Activated naive CD4-positive, alpha-beta T cell treated with anti-CD3 and anti-CD28 coated beads for 36 hours (primary cell): ENCODE measurements at regions not wholly inside any gene's neighbourhood (a gene's known extent, or its start where the extent isn't known, plus 50 kb on each side); places are given as distances from the start of the nearest gene placed in this dataset.

Source experiments
- CTCF ChIA-PET: fragments of 350-600 bp; sonication (Branson Sonifier 250); formaldehyde crosslinking; loops from one replicate; lab custom pipeline; 2021; ENCODE audit warnings: antibody characterized with exemption; lab: Charles Lee
- DNase-seq: peaks from one replicate; pipeline ENCODE4 v3.0.0-alpha.2; 2020
- H3K27ac Mint-ChIP-seq: one replicate; pipeline ENCODE4 v1.8.0; 2021; ENCODE audit warnings: mild to moderate bottlenecking, mixed read lengths
- H3K27me3 Mint-ChIP-seq: one replicate; pipeline ENCODE4 v1.8.0; 2021; ENCODE audit warnings: low read depth, mixed read lengths
- H3K36me3 Mint-ChIP-seq: one replicate; pipeline ENCODE4 v1.8.0; 2021; ENCODE audit warnings: low read depth, mixed read lengths
- H3K4me1 Mint-ChIP-seq: one replicate; pipeline ENCODE4 v1.8.0; 2021; ENCODE audit warnings: low read depth, mixed read lengths
- H3K4me3 Mint-ChIP-seq: one replicate; pipeline ENCODE4 v1.8.0; 2021; ENCODE audit warnings: mild to moderate bottlenecking, moderate library complexity, mixed read lengths
- H3K9me3 Mint-ChIP-seq: one replicate; pipeline ENCODE4 v1.8.0; 2021; ENCODE audit warnings: mixed read lengths
- intact Hi-C: fragments of 100-400 bp; cut with micrococcal nuclease; formaldehyde crosslinking; loops from one replicate; pipeline ENCODE4 v1.15.1; 2023

DNA sequence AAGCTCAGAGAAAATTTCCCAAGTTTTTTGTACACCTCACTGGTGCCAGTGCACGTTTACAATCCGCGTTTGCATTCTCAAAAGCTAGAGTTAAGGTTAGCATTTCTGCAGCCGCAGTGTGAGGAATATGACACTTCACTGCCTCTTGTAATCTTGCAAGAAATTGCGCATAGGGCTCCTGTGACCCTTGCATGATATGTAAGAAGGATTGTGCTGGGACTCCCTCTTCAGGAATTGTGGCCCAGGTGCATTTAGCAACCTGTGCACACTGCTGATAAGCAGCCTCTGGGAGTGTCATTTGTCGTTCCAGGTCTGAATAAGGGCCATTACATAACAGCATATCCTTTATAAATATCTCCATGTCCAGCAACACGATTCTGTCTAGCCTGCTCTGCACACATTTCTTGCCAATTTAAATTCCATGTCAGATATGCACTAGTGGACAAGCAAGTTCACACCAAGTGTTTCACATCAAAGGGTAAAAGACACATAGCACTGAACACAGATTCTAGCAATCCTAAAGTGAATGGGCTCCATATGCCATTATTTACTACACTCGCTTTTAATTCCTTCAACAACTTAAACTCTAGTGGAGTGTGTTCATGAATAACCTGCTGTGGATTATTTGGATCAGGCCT lies 69.2 kb upstream of the INCENP start:
- Mint-ChIP-seq H3K27ac (no peak overlapping the region), H3K27me3 (no peaks in the 10 kb centered on the region), H3K9me3 (no peaks in the 10 kb centered on the region), H3K36me3 (no peaks in the 10 kb centered on the region), H3K4me3 (no peak overlapping the region), H3K4me1 (no peaks in the 10 kb centered on the region)
- CTCF ChIA-PET: interaction anchor here (1.0 to 2.9 kb wide), 2 partner anchors 155 to 157 kb away, joined by 4 to 12 read pairs; no protein-coding TSS in a partner anchor
- peak; percentile 40 for DNase-seq
- intact Hi-C loops: loop anchor here (1.0 kb wide), 1 partner anchor 157 kb away; no protein-coding TSS in a partner anchor

GRCh38 chr11:62054081-62054480 lies 69.7 kb upstream of the INCENP start:
- CTCF ChIA-PET: interaction anchor here (2.9 kb wide), 1 partner anchor 156 kb away, joined by 12 read pairs; no protein-coding TSS in a partner anchor
- DNase-seq: no peak
- Mint-ChIP-seq H3K4me3 (no peak overlapping the region), H3K4me1 (no peaks in the 10 kb centered on the region), H3K36me3 (no peaks in the 10 kb centered on the region), H3K9me3 (no peaks in the 10 kb centered on the region), H3K27me3 (no peaks in the 10 kb centered on the region), H3K27ac (no peak overlapping the region)
- intact Hi-C loops: loop anchor here (1.0 kb wide), 1 partner anchor 157 kb away; no protein-coding TSS in a partner anchor

GRCh38 chr11:62050716-62051115 lies 73.1 kb upstream of the INCENP start:
- no peaks in the 10 kb centered on the region for H3K36me3 Mint-ChIP-seq
- CTCF ChIA-PET: interaction anchor here (0.6 to 1.8 kb wide), 4 partner anchors 31 to 152 kb away, joined by 3 to 7 read pairs (median 5); no protein-coding TSS in a partner anchor
- no peak overlapping the region for H3K4me3 Mint-ChIP-seq

GRCh38 chr11:62048100-62048499 lies 75.7 kb upstream of the INCENP start:
- Mint-ChIP-seq H3K27ac (no peak overlapping the region), H3K9me3 (no peaks in the 10 kb centered on the region), H3K27me3 (no peaks in the 10 kb centered on the region), H3K4me3 (no peak overlapping the region), H3K36me3 (no peaks in the 10 kb centered on the region), H3K4me1 (no peaks in the 10 kb centered on the region)
- intact Hi-C loops: no loop called here
- DNase-seq: no peak
- CTCF ChIA-PET: no interaction called here

More at GRCh38 chr11:62050716-62051115, 73.1 kb upstream of the INCENP start:
- Mint-ChIP-seq H3K27ac (no peak overlapping the region), H3K9me3 (no peaks in the 10 kb centered on the region), H3K4me1 (no peaks in the 10 kb centered on the region), H3K27me3 (no peaks in the 10 kb centered on the region)
- DNase-seq: no peak
- intact Hi-C loops: no loop called here

DNA sequence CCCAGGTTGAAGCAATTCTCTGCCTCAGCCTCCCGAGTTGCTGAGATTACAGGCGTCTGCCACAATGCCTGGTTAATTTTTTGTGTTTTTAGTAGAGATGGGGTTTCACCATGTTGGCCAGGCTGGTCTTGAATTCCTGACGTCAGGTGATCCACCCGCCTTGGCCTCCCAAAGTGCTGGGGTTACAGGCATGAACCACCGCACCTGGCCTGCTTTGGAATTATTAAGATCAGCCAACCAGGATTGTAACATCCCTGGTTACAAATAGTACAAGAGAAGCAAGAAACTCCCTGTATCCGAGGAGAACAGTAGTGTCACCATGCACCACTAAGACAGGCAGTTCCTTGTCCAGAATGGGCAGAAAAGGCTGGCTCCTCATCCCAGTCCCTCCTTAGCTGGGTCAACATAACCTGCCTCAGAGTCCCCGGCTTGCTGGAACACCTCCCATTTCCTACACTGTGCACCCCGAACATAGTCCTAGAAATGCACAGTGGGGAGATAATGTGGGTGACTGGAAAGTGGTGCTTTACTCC lies 77.2 kb upstream of the INCENP start:
- H3K27me3 Mint-ChIP-seq: no peaks in the 10 kb centered on the region
- no peak overlapping the region for H3K27ac Mint-ChIP-seq
- no peaks in the 10 kb centered on the region for H3K9me3 Mint-ChIP-seq
- no peak for DNase-seq
- H3K4me3 Mint-ChIP-seq: no peak overlapping the region
- H3K36me3 Mint-ChIP-seq: no peaks in the 10 kb centered on the region
- no peaks in the 10 kb centered on the region for H3K4me1 Mint-ChIP-seq
- intact Hi-C loops: no loop called here
- CTCF ChIA-PET: no interaction called here

GRCh38 chr11:62044639-62045121 lies 77.2 kb upstream of the FTH1 start:
- CTCF ChIA-PET: interaction anchor here (0.9 kb wide), 1 partner anchor 97 kb away, joined by 3 read pairs; no protein-coding TSS in a partner anchor
- DNase-seq: no peak
- Mint-ChIP-seq H3K27me3 (no peaks in the 10 kb centered on the region), H3K36me3 (no peaks in the 10 kb centered on the region), H3K4me1 (no peaks in the 10 kb centered on the region), H3K27ac (no peak overlapping the region), H3K9me3 (no peaks in the 10 kb centered on the region), H3K4me3 (no peak overlapping the region)
- intact Hi-C loops: no loop called here

DNA sequence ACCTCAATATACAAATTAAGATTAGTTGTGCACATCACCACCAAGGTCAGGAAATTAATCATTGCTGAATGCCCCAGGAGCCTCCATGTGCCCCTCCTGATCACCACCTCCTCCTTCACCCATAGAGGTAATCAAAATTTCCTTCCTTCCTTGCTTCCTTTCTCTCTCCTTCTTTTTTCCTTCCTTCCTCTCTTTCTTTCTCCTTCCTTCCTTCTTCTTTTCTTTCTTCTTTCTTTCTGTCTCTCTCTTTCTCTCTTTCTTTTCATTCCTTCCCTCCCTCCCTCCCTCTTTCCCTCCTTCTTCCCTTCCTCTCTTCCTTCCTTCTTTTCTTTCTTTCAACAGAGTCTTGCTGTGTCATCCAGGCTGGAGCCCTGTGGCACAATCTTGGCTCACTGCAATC lies 67.9 kb upstream of the FTH1 start:
- Mint-ChIP-seq H3K4me1 (peaks cover 5% of the 10 kb centered on the region), H3K4me3 (no peak overlapping the region), H3K9me3 (peaks cover 7% of the 10 kb centered on the region), H3K27ac (no peak overlapping the region), H3K36me3 (no peaks in the 10 kb centered on the region), H3K27me3 (peaks cover 2% of the 10 kb centered on the region)
- intact Hi-C loops: no loop called here
- CTCF ChIA-PET: no interaction called here
- no peak for DNase-seq

DNA sequence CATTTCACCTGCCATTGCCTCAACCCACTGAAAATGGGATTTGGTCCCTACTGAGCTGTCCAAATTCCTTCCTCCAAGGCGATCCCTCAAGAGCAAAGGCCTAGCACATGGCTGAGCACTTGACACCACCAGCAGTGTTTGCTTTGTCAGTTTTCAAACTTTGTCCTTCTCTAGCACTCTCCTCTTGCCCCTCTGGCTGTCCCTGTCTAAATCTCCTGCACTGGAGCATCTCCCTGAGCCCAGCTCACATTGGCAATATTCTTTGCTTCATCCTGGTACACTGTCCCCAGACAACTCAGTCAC lies 66.6 kb upstream of the FTH1 start:
- CTCF ChIA-PET: interaction anchor here (0.5 kb wide), 1 partner anchor 25 kb away, joined by 5 read pairs; no protein-coding TSS in a partner anchor
- H3K27me3 Mint-ChIP-seq: peaks cover 2% of the 10 kb centered on the region

GRCh38 chr11:62033191-62034035 lies 66.0 kb upstream of the FTH1 start:
- intact Hi-C loops: no loop called here
- H3K4me1 Mint-ChIP-seq: peaks cover 5% of the 10 kb centered on the region
- H3K36me3 Mint-ChIP-seq: no peaks in the 10 kb centered on the region
- no peak for DNase-seq
- no peak overlapping the region for H3K4me3 Mint-ChIP-seq
- peaks cover 7% of the 10 kb centered on the region for H3K9me3 Mint-ChIP-seq
- CTCF ChIA-PET: interaction anchor here (0.5 to 1.2 kb wide), 2 partner anchors 12 to 25 kb away, joined by 3 to 5 read pairs; no protein-coding TSS in a partner anchor
- H3K27me3 Mint-ChIP-seq: peaks cover under 1% of the 10 kb centered on the region
- no peak overlapping the region for H3K27ac Mint-ChIP-seq

More for the DNA sequence above, 66.6 kb upstream of the FTH1 start:
- Mint-ChIP-seq H3K36me3 (no peaks in the 10 kb centered on the region), H3K4me1 (peaks cover 5% of the 10 kb centered on the region), H3K9me3 (peaks cover 7% of the 10 kb centered on the region), H3K27ac (no peak overlapping the region), H3K4me3 (no peak overlapping the region)
- no peak for DNase-seq
- intact Hi-C loops: no loop called here

GRCh38 chr11:62030071-62030684 lies 62.7 kb upstream of the FTH1 start:
- H3K4me1 Mint-ChIP-seq: peaks cover 16% of the 10 kb centered on the region
- CTCF ChIA-PET: interaction anchor here (0.6 to 1.1 kb wide), 3 partner anchors 83 to 461 kb away, joined by 3 to 4 read pairs (median 3); no protein-coding TSS in a partner anchor
- no peak overlapping the region for H3K27ac Mint-ChIP-seq
- DNase-seq: no peak
- H3K9me3 Mint-ChIP-seq: peaks cover 9% of the 10 kb centered on the region
- intact Hi-C loops: no loop called here
- H3K4me3 Mint-ChIP-seq: no peak overlapping the region
- H3K27me3 Mint-ChIP-seq: no peaks in the 10 kb centered on the region
- no peaks in the 10 kb centered on the region for H3K36me3 Mint-ChIP-seq

GRCh38 chr11:62026739-62027370 lies 59.4 kb upstream of the FTH1 start:
- Mint-ChIP-seq H3K4me1 (peaks cover 17% of the 10 kb centered on the region), H3K9me3 (peaks cover 2% of the 10 kb centered on the region), H3K36me3 (no peaks in the 10 kb centered on the region), H3K27ac (no peak overlapping the region), H3K27me3 (no peaks in the 10 kb centered on the region), H3K4me3 (no peak overlapping the region)
- no peak for DNase-seq
- intact Hi-C loops: loop anchor here (5.0 kb wide), 1 partner anchor 80 kb away; no protein-coding TSS in a partner anchor
- CTCF ChIA-PET: interaction anchor here (1.1 kb wide), 1 partner anchor 80 kb away, joined by 3 read pairs; no protein-coding TSS in a partner anchor
